IMR-90 (cell line): ENCODE measurements at regions not wholly inside any gene's neighbourhood (a gene's known extent, or its start where the extent isn't known, plus 50 kb on each side); places are given as distances from the start of the nearest gene placed in this dataset.

Source experiments
- ATAC-seq: fragments of 200-7000 bp; cut with Tn5 transposase; 2 replicates; pipeline ENCODE4 v1.9.1; 2020; ENCODE audit warnings: low read depth, mild to moderate bottlenecking, moderate library complexity
- BruUV-seq: library from RNA; stranded (reverse); fragments of 400-500 nt; replicated peaks from 2 replicates; lab custom pipeline; 2021; lab: Mats Ljungman, UMichigan
- CTCF ChIA-PET: fragments of 300-600 bp; formaldehyde crosslinking; extraction: SDS; loops from one replicate; lab custom pipeline; 2021; ENCODE audit warnings: antibody characterized with exemption; lab: Yijun Ruan, JAX
- POLR2A ChIA-PET: fragments of 300-600 bp; sonication (Branson Sonifier 250); formaldehyde crosslinking; loops from one replicate; lab custom pipeline; 2022; ENCODE audit warnings: antibody characterized with exemption; ENCODE audit not compliant: unreplicated experiment; lab: Charles Lee
- DNase-seq: peaks from one replicate; pipeline ENCODE4 v3.0.0; 2013
- H2AFZ ChIP-seq: replicated peaks from 2 replicates; pipeline ENCODE3; 2013; ENCODE audit warnings: low read length, mild to moderate bottlenecking; ENCODE audit not compliant: poor library complexity
- H2AK5ac ChIP-seq: 2 replicates; pipeline ENCODE4 v1.6.1; 2013; ENCODE audit warnings: low read depth, low read length, inconsistent platforms
- H2AK9ac ChIP-seq: replicated peaks from 2 replicates; pipeline ENCODE3; 2013; ENCODE audit warnings: mild to moderate bottlenecking, low read depth, low read length, moderate library complexity; ENCODE audit not compliant: poor library complexity
- H2BK120ac ChIP-seq: 2 replicates; pipeline ENCODE4 v1.6.1; 2013; ENCODE audit warnings: low read depth, low read length, inconsistent platforms
- H2BK15ac ChIP-seq: 3 replicates; pipeline ENCODE4 v1.6.1; 2013; ENCODE audit warnings: low read depth, low read length, inconsistent platforms
- H2BK20ac ChIP-seq: 2 replicates; pipeline ENCODE4 v1.6.1; 2013; ENCODE audit warnings: low read depth, mild to moderate bottlenecking, inconsistent platforms, low read length, moderate library complexity
- H2BK5ac ChIP-seq: 2 replicates; pipeline ENCODE4 v1.6.1; 2013; ENCODE audit warnings: mild to moderate bottlenecking, low read depth, low read length, inconsistent platforms; ENCODE audit not compliant: poor library complexity, severe bottlenecking
- H3K14ac ChIP-seq: replicated peaks from 2 replicates; pipeline ENCODE4 v1.6.1; 2013; ENCODE audit warnings: low read depth, low read length, inconsistent platforms
- H3K18ac ChIP-seq: 2 replicates; pipeline ENCODE4 v1.6.1; 2013; ENCODE audit warnings: low read depth, low read length, control low read depth
- H3K23ac ChIP-seq: 2 replicates; pipeline ENCODE4 v1.6.1; 2013; ENCODE audit warnings: low read depth, low read length, inconsistent platforms
- H3K27ac ChIP-seq: 2 replicates; pipeline ENCODE4 v1.5.1; 2013; ENCODE audit warnings: mild to moderate bottlenecking, control low read depth, low read length; ENCODE audit not compliant: insufficient read depth
- H3K27me3 ChIP-seq: 2 replicates; pipeline ENCODE4 v1.6.1; 2013; ENCODE audit warnings: low read length; ENCODE audit not compliant: control insufficient read depth, insufficient read depth
- H3K36me3 ChIP-seq: 2 replicates; pipeline ENCODE4 v1.6.1; 2013; ENCODE audit warnings: low read length, mixed read lengths; ENCODE audit not compliant: control insufficient read depth, insufficient read depth
- H3K4ac ChIP-seq: 2 replicates; pipeline ENCODE4 v1.6.1; 2013; ENCODE audit warnings: low read depth, low read length, inconsistent platforms
- H3K4me1 ChIP-seq: 2 replicates; pipeline ENCODE4 v1.6.1; 2013; ENCODE audit warnings: low read length, mixed read lengths; ENCODE audit not compliant: control insufficient read depth, insufficient read depth
- H3K4me2 ChIP-seq: 2 replicates; pipeline ENCODE4 v1.6.1; 2013; ENCODE audit warnings: low read depth, mild to moderate bottlenecking, control low read depth, low read length, moderate library complexity
- H3K4me3 ChIP-seq: 2 replicates; pipeline ENCODE4 v1.5.1; 2013; ENCODE audit warnings: low read depth, mild to moderate bottlenecking, control low read depth, low read length, moderate library complexity; ENCODE audit not compliant: insufficient read depth
- H3K56ac ChIP-seq: 2 replicates; pipeline ENCODE4 v1.6.1; 2013; ENCODE audit warnings: low read length, inconsistent platforms; ENCODE audit not compliant: insufficient read depth; ENCODE audit errors: extremely low read depth
- H3K79me1 ChIP-seq, 2 experiments: 2 replicates each; pipeline ENCODE4 v1.6.1; 2013; ENCODE audit warnings: low read length in 2 of 2, inconsistent platforms in 1 of 2, low read depth in 1 of 2
- H3K9ac ChIP-seq: 2 replicates; pipeline ENCODE4 v1.6.1; 2013; ENCODE audit warnings: low read depth, low read length, control low read depth
- H3K9me1 ChIP-seq: 2 replicates; pipeline ENCODE4 v1.6.1; 2013; ENCODE audit warnings: low read length, inconsistent platforms; ENCODE audit not compliant: insufficient read depth
- H3K9me3 ChIP-seq: 2 replicates; pipeline ENCODE4 v1.6.1; 2013; ENCODE audit warnings: low read length; ENCODE audit not compliant: control insufficient read depth, insufficient read depth
- H4K20me1 ChIP-seq: 2 replicates; pipeline ENCODE4 v1.6.1; 2013; ENCODE audit warnings: low read length, inconsistent platforms; ENCODE audit not compliant: insufficient read depth
- H4K5ac ChIP-seq: 2 replicates; pipeline ENCODE4 v1.6.1; 2013; ENCODE audit warnings: mild to moderate bottlenecking, low read depth, low read length, control low read depth
- H4K8ac ChIP-seq, 2 experiments: 2 replicates each; pipeline ENCODE4 v1.6.1; 2013; ENCODE audit warnings: low read depth in 2 of 2, low read length in 2 of 2, control low read depth in 1 of 2, inconsistent platforms in 1 of 2
- H4K91ac ChIP-seq: 2 replicates; pipeline ENCODE4 v1.6.1; 2013; ENCODE audit warnings: low read depth, low read length, inconsistent platforms; ENCODE audit not compliant: insufficient read depth
- BHLHE40 ChIP-seq: fragments of 150-350 bp; IDR thresholded peaks from 2 replicates; pipeline ENCODE4 v1.6.1; 2016; ENCODE audit warnings: mild to moderate bottlenecking, low read depth, low read length
- CHD1 ChIP-seq: IDR thresholded peaks from 2 replicates; pipeline ENCODE4 v1.6.1; 2012; ENCODE audit warnings: low read depth, low read length, improper control_type of control experiment
- CTCF ChIP-seq: conservative IDR thresholded peaks from 2 replicates; pipeline ENCODE4 v1.5.1; 2012; ENCODE audit warnings: mild to moderate bottlenecking, low read depth, low read length, improper control_type of control experiment
- ELK1 ChIP-seq: fragments of 150-350 bp; IDR thresholded peaks from 2 replicates; pipeline ENCODE4 v1.6.1; 2016; ENCODE audit warnings: low read depth, mild to moderate bottlenecking, low read length, moderate library complexity, borderline replicate concordance
- FOS ChIP-seq: fragments of 150-350 bp; IDR thresholded peaks from 2 replicates; pipeline ENCODE4 v1.6.1; 2016; ENCODE audit warnings: low read depth, low read length
- MAFK ChIP-seq: IDR thresholded peaks from 2 replicates; pipeline ENCODE4 v1.6.1; 2012; ENCODE audit warnings: low read depth, low read length, improper control_type of control experiment
- MXI1 ChIP-seq: IDR thresholded peaks from 2 replicates; pipeline ENCODE4 v1.6.1; 2012; ENCODE audit warnings: low read depth, mild to moderate bottlenecking, low read length, moderate library complexity, borderline replicate concordance
- NFE2L2 ChIP-seq: fragments of 150-350 bp; IDR thresholded peaks from 2 replicates; pipeline ENCODE4 v1.6.1; 2016; ENCODE audit warnings: low read depth, mild to moderate bottlenecking, low read length
- POLR2A ChIP-seq: IDR thresholded peaks from 2 replicates; pipeline ENCODE4 v1.6.1; 2012; ENCODE audit warnings: mild to moderate bottlenecking, low read depth, low read length
- RAD21 ChIP-seq: IDR thresholded peaks from 2 replicates; pipeline ENCODE4 v1.6.1; 2012; ENCODE audit warnings: low read length, improper control_type of control experiment
- RCOR1 ChIP-seq: IDR thresholded peaks from 2 replicates; pipeline ENCODE4 v1.6.1; 2012; ENCODE audit warnings: mild to moderate bottlenecking, low read length, improper control_type of control experiment; ENCODE audit not compliant: insufficient replicate concordance
- USF2 ChIP-seq: fragments of 150-350 bp; IDR thresholded peaks from 2 replicates; pipeline ENCODE4 v1.6.1; 2017; ENCODE audit warnings: mild to moderate bottlenecking, antibody characterized with exemption, low read length, low read depth
- dilution Hi-C: fragments of 300-500 bp; cut with HindIII; formaldehyde crosslinking; loops from one replicate; pipeline ENCODE4 v1.14.3; 2018; ENCODE audit warnings: low sequenced_read_pairs; ENCODE audit not compliant: unreplicated experiment
- in situ Hi-C: fragments of 300-500 bp; cut with MboI; formaldehyde crosslinking; loops from 3 replicates; pipeline ENCODE4 v1.14.3; 2019; ENCODE audit warnings: low sequenced_read_pairs, inconsistent platforms, mixed read lengths
- intact Hi-C: fragments of 100-400 bp; cut with micrococcal nuclease; formaldehyde crosslinking; loops from 2 replicates; pipeline ENCODE4 v1.10.0; 2022

- Histone ChIP-seq H2BK120ac (no peak overlapping the region), H3K9me1 (no peaks in the 10 kb centered on the region)
Observed at GRCh38 chr3:152147748-152148147, 121.0 kb upstream of the MBNL1 start.

More at GRCh38 chr3:152147748-152148147, 121.0 kb upstream of the MBNL1 start:
- no peaks in the 10 kb centered on the region for H3K9me3 ChIP-seq
- H3K27me3 ChIP-seq: no peaks in the 10 kb centered on the region
- no peak overlapping the region; a peak in 1 of 4 replicates for H4K8ac ChIP-seq
- no peak overlapping the region for H3K4me2 ChIP-seq
- dilution Hi-C loops (no loop called here), intact Hi-C loops (no loop called here), in situ Hi-C loops (no loop called here)
- H4K20me1 ChIP-seq: no peaks in the 10 kb centered on the region
- no peak overlapping the region for H3K4me3 ChIP-seq
- no peaks in the 10 kb centered on the region for H3K4me1 ChIP-seq
- H3K79me1 ChIP-seq: no peaks in the 10 kb centered on the region
- no peak overlapping the region for H2BK5ac ChIP-seq
- no peak overlapping the region for H3K14ac ChIP-seq
- TF ChIP-seq MAFK (no peak), RAD21 (no peak), MXI1 (no peak), BHLHE40 (no peak), USF2 (no peak), CTCF (no peak), CHD1 (no peak), POLR2A (no peak), NFE2L2 (no peak), ELK1 (no peak), FOS (no peak), RCOR1 (no peak)
- no peak overlapping the region for H2BK20ac ChIP-seq
- no peak overlapping the region for H3K4ac ChIP-seq
- DNase-seq: no peak
- no peak overlapping the region for H3K18ac ChIP-seq
- ChIA-PET POLR2A (no interaction called here), CTCF (interaction anchor here (0.6 to 1.1 kb wide), 3 partner anchors 10 to 1147 kb away, joined by 3 to 5 read pairs (median 3); no protein-coding TSS in a partner anchor)
- no TSS peak for BruUV-seq
- peak overlapping the region; percentile 72 for H4K5ac ChIP-seq
- H3K36me3 ChIP-seq: no peaks in the 10 kb centered on the region
- no peak overlapping the region for H2AK5ac ChIP-seq
- H4K91ac ChIP-seq: no peak overlapping the region
- H3K23ac ChIP-seq: no peak overlapping the region
- H3K9ac ChIP-seq: no peak overlapping the region
- no peak overlapping the region for H2AK9ac ChIP-seq
- no peak overlapping the region for H3K27ac ChIP-seq
- H3K56ac ChIP-seq: no peak overlapping the region
- no peak overlapping the region for H2BK15ac ChIP-seq
- no peak overlapping the region for H2AFZ ChIP-seq
- peak; percentile 24; the same call in 1 of the 2 replicates for ATAC-seq
